Loucy (cell line): ENCODE measurements at regions not wholly inside any gene's neighbourhood (a gene's known extent, or its start where the extent isn't known, plus 50 kb on each side); places are given as distances from the start of the nearest gene placed in this dataset.

Experiments
- EZH2phosphoT487 ChIP-seq: fragments of 200-600 bp; IDR thresholded peaks from 2 replicates; pipeline ENCODE4 v1.6.1; 2018; ENCODE audit warnings: antibody characterized with exemption, mild to moderate bottlenecking, moderate library complexity, borderline replicate concordance
- TF ChIP-seq, protein P1 (sequence below): fragments of 200-600 bp; sonication (generic); conservative IDR thresholded peaks from 2 replicates; pipeline ENCODE4 v1.5.1; 2014; ENCODE audit warnings: mild to moderate bottlenecking, antibody characterized with exemption, low read length

DNA sequence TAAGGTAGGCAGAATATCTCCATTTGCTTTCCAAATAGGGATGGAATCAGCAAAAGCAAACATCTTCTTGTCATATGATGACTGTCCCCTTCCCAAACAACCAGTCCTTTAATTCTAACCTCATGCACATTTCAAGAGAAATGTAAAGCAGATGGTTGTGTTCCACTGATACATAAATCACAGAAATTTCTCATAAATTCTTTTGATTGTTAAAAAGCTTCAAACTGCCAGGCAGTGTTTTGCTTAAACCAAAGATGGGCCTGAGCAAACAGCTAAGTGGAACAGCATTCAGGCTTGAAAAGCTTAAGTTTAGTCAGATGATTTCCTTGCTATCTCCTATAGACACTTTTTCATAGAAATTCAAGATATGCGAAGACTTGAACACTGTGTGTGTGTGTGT is 74.3 kb upstream of the SOX2 start:
- TF ChIP-seq, protein P1, sequence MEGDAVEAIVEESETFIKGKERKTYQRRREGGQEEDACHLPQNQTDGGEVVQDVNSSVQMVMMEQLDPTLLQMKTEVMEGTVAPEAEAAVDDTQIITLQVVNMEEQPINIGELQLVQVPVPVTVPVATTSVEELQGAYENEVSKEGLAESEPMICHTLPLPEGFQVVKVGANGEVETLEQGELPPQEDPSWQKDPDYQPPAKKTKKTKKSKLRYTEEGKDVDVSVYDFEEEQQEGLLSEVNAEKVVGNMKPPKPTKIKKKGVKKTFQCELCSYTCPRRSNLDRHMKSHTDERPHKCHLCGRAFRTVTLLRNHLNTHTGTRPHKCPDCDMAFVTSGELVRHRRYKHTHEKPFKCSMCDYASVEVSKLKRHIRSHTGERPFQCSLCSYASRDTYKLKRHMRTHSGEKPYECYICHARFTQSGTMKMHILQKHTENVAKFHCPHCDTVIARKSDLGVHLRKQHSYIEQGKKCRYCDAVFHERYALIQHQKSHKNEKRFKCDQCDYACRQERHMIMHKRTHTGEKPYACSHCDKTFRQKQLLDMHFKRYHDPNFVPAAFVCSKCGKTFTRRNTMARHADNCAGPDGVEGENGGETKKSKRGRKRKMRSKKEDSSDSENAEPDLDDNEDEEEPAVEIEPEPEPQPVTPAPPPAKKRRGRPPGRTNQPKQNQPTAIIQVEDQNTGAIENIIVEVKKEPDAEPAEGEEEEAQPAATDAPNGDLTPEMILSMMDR, result no peak
- no peak for TF ChIP-seq EZH2phosphoT487
